Erythroblast (primary cell): ENCODE measurements at regions not wholly inside any gene's neighbourhood (a gene's known extent, or its start where the extent isn't known, plus 50 kb on each side); places are given as distances from the start of the nearest gene placed in this dataset.

Source experiments
- GATA1 ChIP-seq: IDR thresholded peaks from 2 replicates; pipeline ENCODE4 v1.6.1; 2011; ENCODE audit warnings: low read depth, mild to moderate bottlenecking, control low read depth, low read length, moderate library complexity
- POLR2A ChIP-seq: IDR thresholded peaks from 2 replicates; pipeline ENCODE4 v1.6.1; 2011; ENCODE audit warnings: mild to moderate bottlenecking, low read length

DNA sequence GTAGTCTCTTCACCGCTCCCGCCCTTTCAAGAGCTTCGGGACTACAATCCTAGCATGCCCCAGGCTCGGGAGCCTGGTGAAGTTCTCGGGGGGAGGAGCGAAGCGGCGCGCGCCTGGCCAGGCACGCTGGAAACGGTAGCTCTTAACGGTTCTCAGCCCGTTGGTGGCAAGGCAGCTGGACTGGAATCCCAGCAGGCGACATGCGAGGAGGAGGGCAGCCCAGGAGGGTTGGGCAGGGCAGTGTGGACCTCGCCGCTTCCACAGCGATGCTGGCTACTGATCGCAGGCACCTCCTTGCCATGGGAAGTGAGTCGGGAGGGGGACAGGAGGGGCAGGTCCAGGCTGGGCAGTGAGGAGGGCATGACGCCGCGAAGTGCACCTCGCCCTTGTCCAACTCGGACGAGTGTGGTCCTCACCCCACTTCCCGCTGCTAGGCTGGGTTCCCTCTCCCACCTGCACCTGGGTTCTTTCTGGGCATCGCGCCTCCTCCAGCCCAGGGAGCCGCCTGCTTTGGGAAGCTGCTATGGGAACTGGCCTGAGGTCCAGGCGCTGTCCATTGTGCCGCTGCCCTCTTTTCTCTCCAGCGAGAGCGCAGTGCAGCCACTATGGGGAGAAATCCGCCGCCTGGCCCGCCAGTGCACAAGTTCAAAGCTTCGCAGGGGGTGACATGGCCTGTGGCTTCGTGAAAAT, 367.8 kb upstream of the NUPR2 start:
- TF ChIP-seq POLR2A, result no peak
- TF ChIP-seq GATA1, result no peak
